Hematopoietic multipotent progenitor cell treated with erythropoietin and hydrocortisone succinate and interleukin-3 and kit ligand, for 15 days (in vitro differentiated cells): ENCODE measurements at regions not wholly inside any gene's neighbourhood (a gene's known extent, or its start where the extent isn't known, plus 50 kb on each side); places are given as distances from the start of the nearest gene placed in this dataset.
"Not testable (repeated sequence)": the region's sequence is repeated elsewhere in the genome, so short reads cannot be mapped to it uniquely, and the experiment has no call there.

Experiments used
- DNase-seq: peaks from one replicate; pipeline ENCODE4 v3.0.0-alpha.2; 2015; ENCODE audit warnings: low spot score

DNA sequence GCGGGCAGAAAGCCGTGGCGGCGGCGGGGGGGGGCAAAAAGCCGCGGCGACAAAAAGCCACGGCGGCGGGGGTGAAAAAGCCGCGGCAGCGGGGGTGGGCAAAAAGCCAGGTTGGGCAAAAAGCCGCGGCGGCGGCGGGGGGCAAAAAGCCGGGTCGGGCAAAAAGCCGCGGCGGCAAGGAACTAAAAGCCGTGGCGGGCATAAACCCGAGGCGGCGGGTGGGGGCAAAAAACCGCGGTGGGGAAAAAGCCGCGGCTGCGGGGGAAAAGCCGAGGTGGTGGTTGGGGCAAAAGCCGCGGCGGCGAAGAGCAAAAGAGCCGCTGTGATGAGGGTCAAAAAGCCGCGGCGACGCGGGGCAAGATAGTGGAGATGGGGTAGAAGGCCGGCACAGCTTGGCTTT lies 1834.2 kb downstream of the FOXD4L5 start:
- DNase-seq, result not testable (repeated sequence)

DNA sequence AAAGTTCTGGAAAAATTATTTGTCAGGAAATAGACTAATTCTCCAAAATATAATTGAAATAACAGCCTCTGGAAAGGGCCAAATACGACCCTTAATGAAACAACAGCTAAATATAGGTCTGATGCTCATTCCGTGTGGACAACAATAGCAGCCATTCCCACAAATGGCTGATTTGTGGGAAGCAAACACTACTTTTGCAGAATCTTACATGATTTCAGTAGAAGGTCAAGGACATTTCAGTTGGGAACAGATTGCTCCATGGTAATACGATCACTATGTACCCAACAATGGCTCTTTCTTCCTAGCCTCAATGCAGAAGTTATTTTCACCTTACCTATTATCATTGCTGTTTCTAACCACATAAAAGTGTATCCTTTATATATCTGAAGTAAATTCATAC lies 1859.9 kb downstream of the FOXD4L5 start:
- not testable (repeated sequence) for DNase-seq

DNA sequence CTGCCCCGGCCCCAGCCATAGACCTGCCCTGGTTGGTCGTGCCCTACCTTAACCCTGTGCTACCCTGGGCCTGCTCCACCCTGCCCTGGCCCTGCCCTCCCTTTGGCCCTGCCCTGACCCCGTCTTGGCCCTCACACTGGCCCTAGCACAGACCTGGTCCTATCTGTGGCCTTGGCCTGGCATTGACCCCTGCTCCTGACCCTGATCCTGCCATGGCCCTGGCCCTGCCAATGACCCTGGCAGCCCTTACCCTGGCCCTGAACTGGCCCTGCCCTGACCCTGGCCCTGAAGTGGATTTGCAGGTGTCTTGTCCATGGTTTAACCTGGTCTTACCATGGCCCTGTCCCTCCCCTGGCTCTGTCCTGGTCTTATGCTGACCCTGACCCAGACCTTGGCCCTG lies 1894.1 kb downstream of the FOXD4L5 start:
- not testable (repeated sequence) for DNase-seq

- not testable (repeated sequence) for DNase-seq
These were observed 1899.5 kb downstream of the FOXD4L5 start for GRCh38 chr9:63385479-63385878.

- DNase-seq, result not testable (repeated sequence)
These were observed 1905.1 kb downstream of the FOXD4L5 start for GRCh38 chr9:63379864-63380263.

- not testable (repeated sequence) for DNase-seq
These were observed 1930.8 kb downstream of the FOXD4L5 start for GRCh38 chr9:63354219-63354618.

DNA sequence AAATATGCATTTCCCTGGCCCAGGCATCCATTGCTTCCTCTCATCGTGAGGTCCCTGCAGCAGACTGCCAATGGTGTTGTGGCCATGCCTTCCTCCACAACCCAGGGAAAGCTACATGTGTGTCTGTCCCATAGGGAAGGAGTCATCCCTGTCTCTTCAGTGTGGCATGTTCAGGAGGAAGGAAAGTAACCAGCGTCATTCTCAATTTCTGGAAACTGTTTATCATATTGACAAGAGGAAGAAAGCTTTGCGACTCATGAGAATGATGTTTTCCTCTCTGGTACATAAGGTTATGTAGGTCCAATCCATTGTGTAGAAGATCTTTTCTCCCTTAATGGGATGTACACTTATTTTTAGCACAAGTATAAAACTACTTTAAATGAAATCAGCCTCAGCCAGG lies 1937.7 kb downstream of the FOXD4L5 start:
- not testable (repeated sequence) for DNase-seq

- DNase-seq, result not testable (repeated sequence)
These were observed 1938.5 kb downstream of the FOXD4L5 start for GRCh38 chr9:63346310-63347048.

GRCh38 chr9:63344408-63344807 lies 1940.6 kb downstream of the FOXD4L5 start:
- DNase-seq, result not testable (repeated sequence)

DNA sequence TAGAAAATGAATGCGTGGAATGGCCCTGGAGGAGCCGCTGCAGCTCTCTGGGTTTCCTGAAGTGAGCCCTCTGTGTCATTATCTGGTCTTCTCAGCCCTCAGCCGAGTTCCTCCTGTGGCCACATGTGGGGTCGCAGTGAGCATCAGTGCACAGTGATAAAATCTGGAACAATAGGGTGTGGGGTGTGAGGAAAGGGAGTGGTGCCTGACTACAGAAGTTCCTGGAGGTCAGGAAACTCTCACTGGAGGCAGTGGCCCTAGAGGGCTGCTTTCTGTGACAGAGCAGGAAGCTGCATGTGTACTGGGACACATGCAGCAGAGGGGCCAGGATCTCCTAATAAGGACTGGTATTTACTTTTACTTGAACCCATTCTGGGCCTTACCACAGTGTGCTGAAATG lies 1942.5 kb downstream of the FOXD4L5 start:
- not testable (repeated sequence) for DNase-seq

DNA sequence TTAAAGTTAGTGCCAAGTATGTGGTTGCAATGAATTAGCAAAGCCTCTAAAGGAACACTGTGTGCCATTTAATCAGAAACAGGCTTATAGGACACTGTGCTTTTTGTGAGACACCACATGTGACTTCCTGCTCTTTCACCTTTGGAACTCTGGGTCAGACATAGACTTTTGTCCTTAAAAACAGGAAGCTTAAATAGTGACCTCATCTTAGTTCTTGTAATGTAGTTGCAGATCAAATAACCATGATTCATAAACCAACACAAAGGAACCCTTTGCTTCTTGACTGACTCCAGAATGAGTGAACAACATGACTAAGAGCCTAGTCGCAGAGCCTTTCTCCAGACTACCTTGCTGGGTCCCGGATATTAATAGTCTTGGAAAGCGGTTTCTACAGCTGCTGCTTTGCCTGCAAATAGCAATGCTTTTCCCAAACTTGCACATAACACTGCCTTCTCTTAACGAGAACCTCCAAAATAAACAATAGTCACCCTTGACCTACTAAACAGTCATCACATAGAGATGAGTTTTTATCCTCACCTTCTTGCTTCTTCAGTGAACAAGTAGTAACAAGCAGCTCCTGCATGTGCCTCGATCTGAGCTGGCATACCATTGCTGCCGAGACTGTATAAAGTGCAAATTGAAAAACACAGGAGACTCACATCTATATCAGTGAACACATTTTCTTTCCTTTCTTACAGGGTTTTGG lies 1947.0 kb downstream of the FOXD4L5 start:
- DNase-seq, result not testable (repeated sequence)

DNA sequence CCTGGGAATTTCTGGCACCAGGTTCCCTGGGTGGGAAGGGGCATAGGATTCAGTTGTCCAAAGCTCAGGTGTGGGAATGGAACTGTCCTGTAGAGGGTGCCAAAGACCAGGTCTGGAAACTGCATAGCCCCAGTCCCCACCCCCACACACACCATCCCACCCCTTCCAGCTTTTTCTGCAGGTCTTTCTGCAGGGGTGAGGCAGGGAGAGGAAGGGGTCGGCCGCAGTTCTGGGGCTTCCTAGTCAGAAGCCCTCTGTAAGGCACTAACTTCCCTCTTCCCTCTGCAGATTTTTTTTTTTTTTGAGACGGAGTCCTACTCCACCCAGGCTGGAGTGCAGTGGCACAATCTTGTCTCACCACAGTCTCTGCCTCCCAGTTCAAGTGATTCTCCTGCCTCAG lies 1949.7 kb downstream of the FOXD4L5 start:
- not testable (repeated sequence) for DNase-seq

DNA sequence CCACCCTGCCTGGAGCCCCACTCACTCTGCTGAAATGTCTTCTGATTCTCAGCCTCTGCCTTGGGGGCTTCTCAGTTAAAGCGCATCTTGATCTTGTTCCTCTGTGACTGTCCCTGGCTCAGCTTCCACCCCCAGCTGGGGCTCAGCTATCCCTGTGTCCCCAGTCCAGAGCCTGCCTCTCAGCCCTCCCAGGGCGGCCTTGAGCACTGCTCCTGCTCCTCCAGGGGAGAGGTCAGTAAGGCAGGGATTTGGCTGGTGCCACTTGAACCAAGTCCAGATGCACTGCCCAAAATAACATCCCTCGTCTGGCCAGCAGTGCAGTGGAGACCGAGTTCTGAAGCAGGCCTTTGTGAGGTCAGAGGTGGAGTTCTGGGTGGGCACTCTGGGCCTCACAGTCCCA lies 1950.8 kb downstream of the FOXD4L5 start:
- not testable (repeated sequence) for DNase-seq

DNA sequence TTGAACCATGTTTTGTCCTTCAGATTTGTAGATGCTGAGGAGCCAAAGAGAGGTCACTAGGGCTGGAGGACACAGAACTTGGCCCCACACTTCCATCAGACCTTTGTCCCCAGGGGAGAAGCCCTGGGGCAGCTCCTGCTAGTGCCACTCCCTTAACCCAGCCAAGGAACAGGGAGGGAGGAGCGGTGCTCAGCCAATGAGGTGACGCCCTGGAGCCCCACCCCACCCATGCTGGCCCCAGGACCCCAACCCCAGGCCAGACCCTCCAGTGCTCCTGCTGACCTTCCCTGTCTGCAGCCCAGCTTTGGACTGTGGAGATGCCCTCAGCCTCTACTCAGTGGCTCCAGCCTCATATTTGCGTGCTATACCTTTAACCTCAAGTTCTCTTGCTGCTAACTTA lies 1951.9 kb downstream of the FOXD4L5 start:
- DNase-seq, result not testable (repeated sequence)

DNA sequence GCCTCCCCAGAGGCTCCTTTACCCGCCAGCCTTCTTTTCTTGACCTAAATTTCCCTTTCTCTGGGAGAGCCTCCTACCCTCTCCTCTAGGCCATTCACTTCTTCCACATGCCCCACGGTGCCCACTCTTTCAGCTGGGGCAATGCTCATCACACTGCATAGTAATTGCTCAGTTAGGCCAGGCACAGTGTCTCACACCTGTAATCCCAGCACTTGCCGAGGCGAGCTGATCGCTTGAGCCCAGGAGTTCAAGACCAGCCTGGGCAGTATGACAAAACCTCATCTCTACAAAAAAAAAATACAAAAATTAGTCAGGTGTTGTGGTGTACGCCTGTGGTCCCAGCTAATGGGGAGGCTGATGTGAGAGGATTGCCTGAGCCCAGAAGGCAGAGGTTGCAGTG lies 1956.7 kb downstream of the FOXD4L5 start:
- not testable (repeated sequence) for DNase-seq

DNA sequence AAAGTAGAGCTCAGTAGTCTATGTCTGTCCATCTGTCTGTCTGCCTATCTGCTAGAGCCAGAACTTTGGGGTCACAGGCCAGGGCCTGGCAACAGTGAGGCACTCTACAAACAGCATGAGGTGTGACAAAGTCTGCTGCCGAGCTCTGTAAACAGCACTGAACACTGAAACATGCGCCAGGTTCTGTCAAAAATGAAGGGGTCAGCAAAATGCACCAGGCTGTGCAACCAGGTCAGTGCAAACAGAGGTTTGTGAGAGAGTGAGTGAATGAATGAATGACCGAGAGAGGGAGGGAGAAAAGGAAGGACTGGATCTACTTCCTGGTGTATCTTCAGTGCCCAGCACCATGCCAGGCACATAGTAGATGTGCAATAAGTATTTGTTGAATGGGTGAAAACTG lies 1957.8 kb downstream of the FOXD4L5 start:
- DNase-seq, result not testable (repeated sequence)

GRCh38 chr9:63326665-63327064 lies 1958.3 kb downstream of the FOXD4L5 start:
- DNase-seq, result not testable (repeated sequence)

DNA sequence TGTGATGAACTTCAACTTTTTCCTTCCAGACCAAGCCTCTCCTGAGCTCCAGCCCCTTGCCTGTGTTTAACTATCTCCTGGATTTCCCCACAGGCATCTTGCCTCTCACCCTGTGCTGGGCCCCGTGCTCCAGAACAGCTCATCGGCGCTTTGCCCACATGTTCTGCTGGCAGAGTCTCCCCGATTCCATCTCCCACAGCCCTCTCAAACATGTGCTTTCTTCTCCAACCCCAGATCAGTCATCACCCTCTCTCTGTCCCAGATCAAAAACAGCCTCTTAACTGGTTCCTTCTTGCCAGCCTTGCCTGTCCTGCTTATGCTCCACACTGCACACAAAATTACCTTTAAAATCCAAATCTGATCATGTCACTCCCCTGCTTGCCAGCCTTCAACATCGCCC lies 1959.3 kb downstream of the FOXD4L5 start:
- DNase-seq, result not testable (repeated sequence)

DNA sequence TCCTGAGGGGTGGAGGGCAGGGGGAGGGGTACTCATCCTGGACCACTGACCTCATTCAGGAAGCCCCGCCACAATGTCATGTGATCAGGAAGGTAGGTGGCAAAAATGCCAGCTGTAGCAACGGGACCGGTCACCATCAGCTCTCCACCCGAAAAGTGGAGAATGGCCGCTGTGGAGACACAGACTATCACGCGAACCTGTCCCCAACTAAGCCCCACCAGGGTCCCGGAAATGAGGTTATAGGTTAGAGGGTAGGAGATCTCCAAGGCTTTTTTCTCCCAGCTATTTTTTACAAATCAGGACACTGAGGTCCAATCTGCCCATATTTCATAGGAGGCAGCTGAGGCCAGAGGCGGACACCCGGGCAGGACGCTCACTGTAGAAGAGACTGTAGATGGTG lies 1966.9 kb downstream of the FOXD4L5 start:
- DNase-seq, result not testable (repeated sequence)

DNA sequence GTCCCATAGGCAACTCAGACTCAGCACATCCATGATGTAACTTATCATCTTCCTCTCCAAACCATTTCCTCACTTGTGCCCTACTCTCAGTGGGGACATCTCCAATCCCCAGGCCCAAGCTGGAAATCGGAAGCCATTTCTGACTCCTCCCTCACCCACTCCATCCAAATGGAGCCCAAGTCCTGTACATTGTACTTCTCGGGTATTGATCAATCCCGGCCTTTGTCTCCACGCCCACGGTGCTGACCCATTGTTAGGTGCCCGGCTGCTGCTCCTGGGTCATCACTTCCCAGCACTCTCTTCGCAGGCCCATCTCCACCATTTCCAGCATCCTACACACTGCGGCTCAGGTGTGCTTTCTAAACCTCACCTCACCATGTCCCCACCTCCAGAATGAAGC lies 1969.6 kb downstream of the FOXD4L5 start:
- not testable (repeated sequence) for DNase-seq

DNA sequence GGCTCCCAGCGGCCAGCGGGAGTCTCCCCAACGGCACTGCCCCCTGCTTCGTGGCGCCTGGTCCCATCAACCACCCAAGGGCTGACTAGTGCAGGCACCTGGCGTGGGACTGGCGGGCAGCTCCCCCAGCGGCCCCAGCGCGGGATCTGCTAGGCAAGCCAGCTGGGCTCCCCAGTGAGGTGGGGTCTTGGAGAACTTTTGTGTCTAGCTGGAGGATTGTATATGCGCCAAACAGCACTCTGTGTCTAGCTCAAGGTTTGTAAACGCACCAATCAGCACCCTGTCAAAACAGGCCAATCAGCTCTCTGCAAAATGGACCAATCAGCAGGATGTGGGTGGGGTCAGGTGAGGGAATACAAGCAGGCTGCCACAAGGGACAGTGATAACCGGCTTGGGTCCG lies 1988.2 kb downstream of the FOXD4L5 start:
- not testable (repeated sequence) for DNase-seq

- not testable (repeated sequence) for DNase-seq
These were observed 1988.6 kb downstream of the FOXD4L5 start for GRCh38 chr9:63296366-63296765.

DNA sequence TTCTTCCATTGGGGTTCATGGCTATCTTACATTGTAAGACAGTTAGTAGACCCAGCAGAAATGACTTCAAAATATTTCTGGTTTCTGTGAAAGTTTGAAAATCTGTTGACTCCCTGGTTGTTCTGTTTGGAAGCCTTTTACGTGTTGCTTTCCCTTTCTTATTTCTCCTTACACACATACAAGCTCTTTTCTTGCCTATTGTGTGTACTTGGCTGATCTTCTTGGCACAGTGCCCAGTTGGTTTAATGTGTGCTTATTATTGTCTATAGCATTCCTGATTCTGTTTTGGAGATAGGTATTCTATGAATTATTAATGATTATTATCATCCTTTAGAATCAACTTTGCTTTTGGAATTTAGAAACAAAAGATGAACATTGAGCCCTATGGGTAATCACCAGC lies 1995.0 kb downstream of the FOXD4L5 start:
- DNase-seq, result peak; percentile 2
